ENCODE measurements at regions not wholly inside any gene's neighbourhood (a gene's known extent, or its start where the extent isn't known, plus 50 kb on each side); places are given as distances from the start of the nearest gene placed in this dataset.

DNA sequence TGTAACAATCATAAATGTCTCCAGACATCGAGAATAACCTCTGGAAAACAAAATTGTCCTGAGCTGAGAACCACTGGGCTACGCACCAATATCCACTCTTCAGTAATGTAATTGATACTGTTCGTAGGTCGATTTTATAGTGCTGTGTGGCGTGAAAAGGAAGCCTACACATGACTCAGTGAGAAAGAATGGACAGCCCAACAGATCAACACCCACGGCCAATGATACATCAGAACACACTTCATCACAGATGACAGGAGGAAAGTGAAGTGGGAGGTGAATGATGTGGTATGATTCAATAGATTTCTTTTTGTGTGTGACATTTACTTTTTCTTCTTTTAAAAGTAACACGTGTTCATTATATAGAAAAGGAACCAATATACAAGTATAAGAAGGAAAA is 93.5 kb downstream of the RPS12 start:
- Histone ChIP-seq H4K5ac (ENCODE audit: insufficient read length, low read depth, low read length) (no peak overlapping the region), H3K27ac (ENCODE audit: low read depth, low read length) (no peak overlapping the region), H3K79me2 (ENCODE audit: control insufficient read depth in 1 of 2, insufficient read depth in 2 of 2, low read length in 2 of 2) (no peaks in the 10 kb centered on the region), H3K27me3 (replicated peaks in 1 of 4; ENCODE audit: control insufficient read depth in 3 of 4, extremely low read depth in 1 of 4, insufficient read depth in 3 of 4, low read length in 3 of 4) (no peaks in the 10 kb centered on the region), H4K91ac (replicated peaks; ENCODE audit: insufficient read length, low read length) (no peak overlapping the region), H2BK12ac (ENCODE audit: low read depth, low read length) (no peak overlapping the region), H2BK120ac (replicated peaks; ENCODE audit: low read depth, low read length) (no peak overlapping the region), H3K79me1 (ENCODE audit: low read depth, low read length) (no peaks in the 10 kb centered on the region), H2BK5ac (ENCODE audit: low read depth, low read length) (no peak overlapping the region), H3K4me3 (ENCODE audit: extremely low read depth in 1 of 4, insufficient read depth in 2 of 4, low read depth in 3 of 4, low read length in 4 of 4) (no peak overlapping the region), H3K4ac (replicated peaks; ENCODE audit: insufficient read length, low read depth, low read length) (no peak overlapping the region), H2AK5ac (ENCODE audit: low read depth, low read length) (no peak overlapping the region), H3K23ac (ENCODE audit: insufficient read length) (no peak overlapping the region), H4K20me1 (replicated peaks in 1 of 2; ENCODE audit: control insufficient read depth in 1 of 2, insufficient read depth in 2 of 2, low read length in 2 of 2) (no peaks in the 10 kb centered on the region), H3K18ac (ENCODE audit: extremely low read depth, low read length) (no peak overlapping the region), H3K56ac (replicated peaks; ENCODE audit: insufficient read length, low read depth, low read length) (no peak overlapping the region), H3K9me3 (ENCODE audit: insufficient read depth in 2 of 2, low read depth in 1 of 2, low read length in 1 of 2) (no peaks in the 10 kb centered on the region), H3K9ac (replicated peaks in 1 of 4; ENCODE audit: extremely low read depth in 1 of 4, low read depth in 3 of 4, low read length in 3 of 4) (no peak overlapping the region), H3K36me3 (ENCODE audit: control insufficient read depth in 2 of 4, insufficient read depth in 4 of 4, low read length in 3 of 4) (no peaks in the 10 kb centered on the region), H2AFZ (ENCODE audit: low read length) (no peak overlapping the region), H2BK20ac (ENCODE audit: low read length) (no peak overlapping the region), H4K8ac (ENCODE audit: extremely low read depth, insufficient read depth, low read length) (no peak overlapping the region), H3K23me2 (ENCODE audit: low read depth, low read length) (no peaks in the 10 kb centered on the region), H2BK15ac (ENCODE audit: low read length) (no peak overlapping the region), H3K4me1 (replicated peaks in 1 of 4; ENCODE audit: control insufficient read depth in 3 of 4, insufficient read depth in 4 of 4, low read length in 3 of 4) (no peaks in the 10 kb centered on the region), H3K4me2 (ENCODE audit: insufficient read depth in 1 of 2, low read depth in 2 of 2, low read length in 2 of 2) (no peak overlapping the region), H3K14ac (ENCODE audit: insufficient read length) (no peak overlapping the region)
- 98% methylated on average over 7 of the region's 7 CpGs; no CpG with 5 or more reads in 1 of the 2 experiments for WGBS, 2 experiments (ENCODE audit: extremely low coverage in 1 of 2, insufficient coverage in 1 of 2, insufficient read length in 1 of 2, insufficient replicate concordance in 2 of 2, low coverage in 1 of 2, low lambda C conversion rate in 2 of 2, missing lambda C conversion rate in 1 of 2)
- ChIA-PET CTCF (ENCODE audit: partially characterized antibody) (no interaction called here), POLR2A (ENCODE audit: partially characterized antibody) (no interaction called here)
- FAIRE-seq (no peak), DNase-seq (ENCODE audit: low read depth in 1 of 2, low spot score in 2 of 2) (no peak)
- no peak for TF ChIP-seq SIRT6 (IDR thresholded peaks at IDR 0.05; ENCODE audit: low read length)
- TF ChIP-seq SAP30 (IDR thresholded peaks at IDR 0.05; ENCODE audit: insufficient read depth, insufficient replicate concordance, low read length): no peak
- TF ChIP-seq CBX5 (IDR thresholded peaks at IDR 0.05; ENCODE audit: low read depth, low read length): no peak
- no peak for TF ChIP-seq MAFK (IDR thresholded peaks at IDR 0.05; ENCODE audit: low read depth, low read length)
- TF ChIP-seq JUND (IDR thresholded peaks at IDR 0.05; ENCODE audit: low read length): no peak
- TF ChIP-seq ASH2L (IDR thresholded peaks at IDR 0.05; ENCODE audit: low read length): no peak
- no peak for TF ChIP-seq SRF (IDR thresholded peaks at IDR 0.05; ENCODE audit: low read depth, low read length)
- TF ChIP-seq CHD2 (IDR thresholded peaks at IDR 0.05; ENCODE audit: low read length): no peak
- TF ChIP-seq POLR2A (IDR thresholded peaks at IDR 0.05; ENCODE audit: control extremely low read depth in 1 of 2, low read depth in 2 of 2, low read length in 2 of 2): no peak
- TF ChIP-seq EP300 (IDR thresholded peaks at IDR 0.05; ENCODE audit: borderline replicate concordance in 1 of 2, low read depth in 2 of 2, low read length in 2 of 2): no peak
- TF ChIP-seq BCL11A (IDR thresholded peaks at IDR 0.05; ENCODE audit: low read depth in 2 of 2, low read length in 2 of 2): no peak
- no peak for TF ChIP-seq EZH2 (IDR thresholded peaks at IDR 0.05; ENCODE audit: low read depth, low read length, severe bottlenecking)
- no peak for TF ChIP-seq HDAC6 (IDR thresholded peaks at IDR 0.05; ENCODE audit: low read depth, low read length)

Measured in H1 (cell line).